HCT116 (cell line): ENCODE measurements at regions not wholly inside any gene's neighbourhood (a gene's known extent, or its start where the extent isn't known, plus 50 kb on each side); places are given as distances from the start of the nearest gene placed in this dataset.

Source experiments
- ATAC-seq: fragments of 200-7000 bp; cut with Tn5 transposase; 2 replicates; pipeline ENCODE4 v1.9.1; 2020; ENCODE audit warnings: mild to moderate bottlenecking, moderate library complexity
- BruUV-seq: library from RNA; stranded (reverse); fragments of 400-500 nt; replicated peaks from 2 replicates; lab custom pipeline; 2021; lab: Mats Ljungman, UMichigan
- CTCF ChIA-PET: fragments of 300-600 bp; sonication (Branson Sonifier 250); formaldehyde crosslinking; loops from one replicate; lab custom pipeline; 2021; ENCODE audit warnings: antibody characterized with exemption; lab: Charles Lee
- POLR2A ChIA-PET: fragments of 300-600, 350-600 bp; sonication (Branson Sonifier 250); formaldehyde crosslinking; loops from one replicate; lab custom pipeline; 2021; ENCODE audit warnings: antibody characterized with exemption; lab: Charles Lee
- RAD21 ChIA-PET, 2 experiments: fragments of 300-600 bp; sonication (Branson Sonifier 250); formaldehyde crosslinking; loops; one replicate each; lab custom pipeline; 2023; ENCODE audit warnings: low total read pairs in 2 of 2; ENCODE audit not compliant: uncharacterized antibody in 2 of 2, unreplicated experiment in 2 of 2, low non-redundant PET in 1 of 2; lab: Charles Lee
- DNase-seq: peaks from one replicate; pipeline ENCODE4 v3.0.0-alpha.2; 2010; ENCODE audit warnings: low read depth, low spot score
- H2AFZ ChIP-seq: fragments of 200-600 bp; shearing (Covaris generic), sonication (generic); 2 replicates; pipeline ENCODE4 v1.6.1; 2017; ENCODE audit warnings: low read depth, mixed run types, mixed read lengths, antibody characterized with exemption, low read length; ENCODE audit not compliant: poor library complexity, severe bottlenecking
- H3K27ac ChIP-seq: 2 replicates; pipeline ENCODE4 v1.5.1; 2012; ENCODE audit warnings: low read depth, low read length
- H3K27me3 ChIP-seq: fragments of 200-600 bp; sonication (generic); 2 replicates; pipeline ENCODE4 v1.6.1; 2016; ENCODE audit warnings: mixed run types, low read length, mixed read lengths; ENCODE audit not compliant: insufficient read depth
- H3K36me3 ChIP-seq, 2 experiments: fragments of 200-500 bp in 1 of 2; fragments of 200-600 bp in 1 of 2; sonication (Bioruptor generic) in 1 of 2; sonication (generic) in 1 of 2; 2 replicates each; pipeline versions ENCODE4 v1.5.1 to v1.6.1; 2014 to 2016; ENCODE audit warnings: low read length in 2 of 2, inconsistent platforms in 1 of 2, mixed read lengths in 1 of 2, mixed run types in 1 of 2; ENCODE audit not compliant: insufficient read depth in 2 of 2, control insufficient read depth in 1 of 2
- H3K4me1 ChIP-seq, 2 experiments: fragments of 200-600 bp in 1 of 2; sonication (generic) in 1 of 2; 2 replicates each; pipeline versions ENCODE4 v1.5.1 to v1.6.1; 2012 to 2017; ENCODE audit warnings: low read length in 2 of 2, inconsistent platforms in 1 of 2, mild to moderate bottlenecking in 1 of 2, mixed read lengths in 1 of 2, mixed run types in 1 of 2, moderate library complexity in 1 of 2; ENCODE audit not compliant: insufficient read depth in 2 of 2, control insufficient read depth in 1 of 2
- H3K4me2 ChIP-seq: fragments of 200-600 bp; sonication (generic); 2 replicates; pipeline ENCODE4 v1.6.1; 2017; ENCODE audit warnings: mixed run types, low read length, mixed read lengths
- H3K4me3 ChIP-seq, 2 experiments: fragments of 200-600 bp in 1 of 2; sonication (generic) in 1 of 2; replicated peaks in 1 of 2; 2 replicates each; pipeline ENCODE4 v1.5.1; 2011 to 2016; ENCODE audit warnings: low read length in 2 of 2, control low read depth in 1 of 2, low read depth in 1 of 2, mild to moderate bottlenecking in 1 of 2, mixed read lengths in 1 of 2, mixed run types in 1 of 2
- H3K79me2 ChIP-seq: fragments of 200-600 bp; sonication (generic); 2 replicates; pipeline ENCODE4 v1.6.1; 2017; ENCODE audit warnings: mild to moderate bottlenecking, mixed run types, low read length, moderate library complexity, mixed read lengths; ENCODE audit not compliant: insufficient read depth
- H3K9ac ChIP-seq: fragments of 200-600 bp; sonication (generic); 2 replicates; pipeline ENCODE4 v1.6.1; 2016; ENCODE audit warnings: low read length, mixed read lengths
- H3K9me2 ChIP-seq: fragments of 200-600 bp; sonication (generic), shearing (Covaris generic); 2 replicates; pipeline ENCODE4 v1.6.1; 2017; ENCODE audit warnings: mixed run types, mild to moderate bottlenecking, moderate library complexity; ENCODE audit not compliant: insufficient read depth
- H3K9me3 ChIP-seq, 2 experiments: fragments of 200-500 bp in 1 of 2; fragments of 200-600 bp in 1 of 2; sonication (Bioruptor generic) in 1 of 2; sonication (generic) in 1 of 2; 2 replicates each; pipeline ENCODE4 v1.6.1; 2014 to 2017; ENCODE audit warnings: low read length in 2 of 2, mixed read lengths in 2 of 2, inconsistent platforms in 1 of 2, low read depth in 1 of 2, mild to moderate bottlenecking in 1 of 2, mixed run types in 1 of 2, moderate library complexity in 1 of 2; ENCODE audit not compliant: control insufficient read depth in 1 of 2, insufficient read depth in 1 of 2
- H4K20me1 ChIP-seq: fragments of 200-600 bp; sonication (generic), shearing (Covaris generic); 2 replicates; pipeline ENCODE4 v1.6.1; 2017; ENCODE audit warnings: mixed run types, mild to moderate bottlenecking, moderate library complexity; ENCODE audit not compliant: insufficient read depth
- CEBPB ChIP-seq: IDR thresholded peaks from 2 replicates; pipeline ENCODE4 v1.6.1; 2012; ENCODE audit warnings: low read depth
- EGR1 ChIP-seq: IDR thresholded peaks from 2 replicates; pipeline ENCODE4 v1.6.1; 2012; ENCODE audit warnings: low read depth
- ELF1 ChIP-seq: IDR thresholded peaks from 2 replicates; pipeline ENCODE4 v1.6.1; 2012; ENCODE audit warnings: low read depth, borderline replicate concordance
- EZH2 ChIP-seq: fragments of 200-600 bp; sonication (generic); IDR thresholded peaks from 2 replicates; pipeline ENCODE4 v1.6.1; 2017; ENCODE audit warnings: antibody characterized with exemption, mixed run types
- FOSL1 ChIP-seq: IDR thresholded peaks from 2 replicates; pipeline ENCODE4 v1.6.1; 2012; ENCODE audit warnings: low read depth
- JUND ChIP-seq: IDR thresholded peaks from 2 replicates; pipeline ENCODE4 v1.6.1; 2012
- POLR2A ChIP-seq: IDR thresholded peaks from 2 replicates; pipeline ENCODE4 v1.7.0; 2011; ENCODE audit warnings: borderline replicate concordance; ENCODE audit not compliant: insufficient read depth, insufficient read length; ENCODE audit errors: extremely low read depth
- POLR2AphosphoS5 ChIP-seq: IDR thresholded peaks from 2 replicates; pipeline ENCODE4 v1.6.1; 2011; ENCODE audit warnings: mild to moderate bottlenecking, low read depth, low read length, moderate library complexity
- RAD21 ChIP-seq: IDR thresholded peaks from 2 replicates; pipeline ENCODE4 v1.6.1; 2012; ENCODE audit warnings: low read depth, mild to moderate bottlenecking
- SIN3A ChIP-seq: IDR thresholded peaks from 2 replicates; pipeline ENCODE4 v1.6.1; 2012; ENCODE audit warnings: low read depth
- SP1 ChIP-seq: IDR thresholded peaks from 2 replicates; pipeline ENCODE4 v1.6.1; 2012; ENCODE audit warnings: low read depth
- SRF ChIP-seq: IDR thresholded peaks from 2 replicates; pipeline ENCODE4 v1.6.1; 2012; ENCODE audit warnings: low read depth
- TCF7L2 ChIP-seq: IDR thresholded peaks from 2 replicates; pipeline ENCODE4 v1.7.0; 2011; ENCODE audit warnings: borderline replicate concordance, inconsistent platforms; ENCODE audit not compliant: insufficient read depth, insufficient read length; ENCODE audit errors: extremely low read depth
- ZFX ChIP-seq: fragments of 450-650 bp; IDR thresholded peaks from 2 replicates; pipeline ENCODE4 v1.6.1; 2017
- ZNF274 ChIP-seq: fragments of 200-500 bp; sonication (Bioruptor generic); IDR thresholded peaks from 2 replicates; pipeline ENCODE4 v1.6.1; 2014; ENCODE audit warnings: mild to moderate bottlenecking, low read depth, low read length, inconsistent platforms
- intact Hi-C: fragments of 100-400 bp; cut with micrococcal nuclease; formaldehyde crosslinking; loops from 2 replicates; pipeline ENCODE4 v1.10.0; 2022
- TF ChIP-seq, protein P1 (sequence below): IDR thresholded peaks from 2 replicates; pipeline ENCODE4 v1.6.1; 2012
- TF ChIP-seq, protein P2 (sequence below), 3 experiments: fragments of 200-600 bp in 1 of 3; sonication (generic) in 1 of 3; IDR thresholded peaks in 2 of 3; conservative IDR thresholded peaks in 1 of 3; 2 replicates each; pipeline ENCODE4 v1.5.1; 2012 to 2017; ENCODE audit warnings: low read depth in 2 of 3, low read length in 2 of 3, antibody characterized with exemption in 1 of 3, borderline replicate concordance in 1 of 3, control low read depth in 1 of 3, mild to moderate bottlenecking in 1 of 3, mixed read lengths in 1 of 3, mixed run types in 1 of 3, moderate library complexity in 1 of 3; ENCODE audit not compliant: insufficient read depth in 1 of 3
- TF ChIP-seq, protein P3 (sequence below): IDR thresholded peaks from 2 replicates; pipeline ENCODE4 v1.6.1; 2011; ENCODE audit warnings: mild to moderate bottlenecking, low read length, moderate library complexity; ENCODE audit not compliant: insufficient replicate concordance; ENCODE audit errors: extremely low read depth
- TF ChIP-seq, protein P4 (sequence below): IDR thresholded peaks from 2 replicates; pipeline ENCODE4 v1.6.1; 2012; ENCODE audit warnings: low read depth

DNA sequence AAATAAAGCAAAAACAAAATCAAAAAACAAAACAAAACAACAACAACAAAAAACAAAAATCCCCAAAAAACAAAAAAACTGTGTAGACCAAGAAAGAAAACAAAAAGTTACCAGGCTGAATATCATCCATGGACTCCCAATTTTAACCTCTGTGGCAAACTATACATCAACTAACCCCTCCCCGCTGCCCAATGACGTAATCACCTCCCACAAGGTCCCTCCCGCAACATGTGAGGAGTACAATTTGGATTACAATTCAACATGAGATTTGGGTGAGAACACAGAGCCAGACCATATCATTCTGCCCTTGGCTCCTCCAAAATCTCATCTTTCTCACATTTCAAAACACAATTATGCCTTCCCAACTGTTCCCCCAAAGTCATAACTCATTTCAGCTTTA lies 179.8 kb downstream of the DERA start:
- Histone ChIP-seq H3K36me3 (no peaks in the 10 kb centered on the region), H3K27me3 (no peaks in the 10 kb centered on the region), H3K4me3 (no peak overlapping the region), H3K27ac (no peak overlapping the region), H3K9me3 (no peaks in the 10 kb centered on the region)
- ChIA-PET POLR2A (no interaction called here), CTCF (no interaction called here)
- DNase-seq (no peak), ATAC-seq (no peak)
- TF ChIP-seq ZFX (no peak), RAD21 (no peak), POLR2A (no peak), TCF7L2 (no peak), EZH2 (no peak), EGR1 (no peak), SP1 (no peak), CEBPB (no peak), POLR2AphosphoS5 (no peak), ZNF274 (no peak), ELF1 (no peak), JUND (no peak), SRF (no peak), FOSL1 (no peak), SIN3A (no peak)
- TF ChIP-seq, protein P1, sequence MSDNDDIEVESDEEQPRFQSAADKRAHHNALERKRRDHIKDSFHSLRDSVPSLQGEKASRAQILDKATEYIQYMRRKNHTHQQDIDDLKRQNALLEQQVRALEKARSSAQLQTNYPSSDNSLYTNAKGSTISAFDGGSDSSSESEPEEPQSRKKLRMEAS = no peak
- TF ChIP-seq, protein P2, sequence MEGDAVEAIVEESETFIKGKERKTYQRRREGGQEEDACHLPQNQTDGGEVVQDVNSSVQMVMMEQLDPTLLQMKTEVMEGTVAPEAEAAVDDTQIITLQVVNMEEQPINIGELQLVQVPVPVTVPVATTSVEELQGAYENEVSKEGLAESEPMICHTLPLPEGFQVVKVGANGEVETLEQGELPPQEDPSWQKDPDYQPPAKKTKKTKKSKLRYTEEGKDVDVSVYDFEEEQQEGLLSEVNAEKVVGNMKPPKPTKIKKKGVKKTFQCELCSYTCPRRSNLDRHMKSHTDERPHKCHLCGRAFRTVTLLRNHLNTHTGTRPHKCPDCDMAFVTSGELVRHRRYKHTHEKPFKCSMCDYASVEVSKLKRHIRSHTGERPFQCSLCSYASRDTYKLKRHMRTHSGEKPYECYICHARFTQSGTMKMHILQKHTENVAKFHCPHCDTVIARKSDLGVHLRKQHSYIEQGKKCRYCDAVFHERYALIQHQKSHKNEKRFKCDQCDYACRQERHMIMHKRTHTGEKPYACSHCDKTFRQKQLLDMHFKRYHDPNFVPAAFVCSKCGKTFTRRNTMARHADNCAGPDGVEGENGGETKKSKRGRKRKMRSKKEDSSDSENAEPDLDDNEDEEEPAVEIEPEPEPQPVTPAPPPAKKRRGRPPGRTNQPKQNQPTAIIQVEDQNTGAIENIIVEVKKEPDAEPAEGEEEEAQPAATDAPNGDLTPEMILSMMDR (IDR thresholded peaks at IDR 0.05 in 2 of 3, conservative IDR thresholded peaks at IDR 0.05 in 1 of 3; ENCODE audit: borderline replicate concordance in 1 of 3, insufficient read depth in 1 of 3, low read depth in 2 of 3, low read length in 2 of 3) = no peak
- TF ChIP-seq, protein P3, sequence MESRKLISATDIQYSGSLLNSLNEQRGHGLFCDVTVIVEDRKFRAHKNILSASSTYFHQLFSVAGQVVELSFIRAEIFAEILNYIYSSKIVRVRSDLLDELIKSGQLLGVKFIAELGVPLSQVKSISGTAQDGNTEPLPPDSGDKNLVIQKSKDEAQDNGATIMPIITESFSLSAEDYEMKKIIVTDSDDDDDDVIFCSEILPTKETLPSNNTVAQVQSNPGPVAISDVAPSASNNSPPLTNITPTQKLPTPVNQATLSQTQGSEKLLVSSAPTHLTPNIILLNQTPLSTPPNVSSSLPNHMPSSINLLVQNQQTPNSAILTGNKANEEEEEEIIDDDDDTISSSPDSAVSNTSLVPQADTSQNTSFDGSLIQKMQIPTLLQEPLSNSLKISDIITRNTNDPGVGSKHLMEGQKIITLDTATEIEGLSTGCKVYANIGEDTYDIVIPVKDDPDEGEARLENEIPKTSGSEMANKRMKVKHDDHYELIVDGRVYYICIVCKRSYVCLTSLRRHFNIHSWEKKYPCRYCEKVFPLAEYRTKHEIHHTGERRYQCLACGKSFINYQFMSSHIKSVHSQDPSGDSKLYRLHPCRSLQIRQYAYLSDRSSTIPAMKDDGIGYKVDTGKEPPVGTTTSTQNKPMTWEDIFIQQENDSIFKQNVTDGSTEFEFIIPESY = no peak
- TF ChIP-seq, protein P4, sequence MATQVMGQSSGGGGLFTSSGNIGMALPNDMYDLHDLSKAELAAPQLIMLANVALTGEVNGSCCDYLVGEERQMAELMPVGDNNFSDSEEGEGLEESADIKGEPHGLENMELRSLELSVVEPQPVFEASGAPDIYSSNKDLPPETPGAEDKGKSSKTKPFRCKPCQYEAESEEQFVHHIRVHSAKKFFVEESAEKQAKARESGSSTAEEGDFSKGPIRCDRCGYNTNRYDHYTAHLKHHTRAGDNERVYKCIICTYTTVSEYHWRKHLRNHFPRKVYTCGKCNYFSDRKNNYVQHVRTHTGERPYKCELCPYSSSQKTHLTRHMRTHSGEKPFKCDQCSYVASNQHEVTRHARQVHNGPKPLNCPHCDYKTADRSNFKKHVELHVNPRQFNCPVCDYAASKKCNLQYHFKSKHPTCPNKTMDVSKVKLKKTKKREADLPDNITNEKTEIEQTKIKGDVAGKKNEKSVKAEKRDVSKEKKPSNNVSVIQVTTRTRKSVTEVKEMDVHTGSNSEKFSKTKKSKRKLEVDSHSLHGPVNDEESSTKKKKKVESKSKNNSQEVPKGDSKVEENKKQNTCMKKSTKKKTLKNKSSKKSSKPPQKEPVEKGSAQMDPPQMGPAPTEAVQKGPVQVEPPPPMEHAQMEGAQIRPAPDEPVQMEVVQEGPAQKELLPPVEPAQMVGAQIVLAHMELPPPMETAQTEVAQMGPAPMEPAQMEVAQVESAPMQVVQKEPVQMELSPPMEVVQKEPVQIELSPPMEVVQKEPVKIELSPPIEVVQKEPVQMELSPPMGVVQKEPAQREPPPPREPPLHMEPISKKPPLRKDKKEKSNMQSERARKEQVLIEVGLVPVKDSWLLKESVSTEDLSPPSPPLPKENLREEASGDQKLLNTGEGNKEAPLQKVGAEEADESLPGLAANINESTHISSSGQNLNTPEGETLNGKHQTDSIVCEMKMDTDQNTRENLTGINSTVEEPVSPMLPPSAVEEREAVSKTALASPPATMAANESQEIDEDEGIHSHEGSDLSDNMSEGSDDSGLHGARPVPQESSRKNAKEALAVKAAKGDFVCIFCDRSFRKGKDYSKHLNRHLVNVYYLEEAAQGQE = no peak
- TF ChIP-seq, all 23 proteins: peak for 0
- Histone ChIP-seq H3K4me2 (no peak overlapping the region), H2AFZ (no peak overlapping the region), H3K79me2 (no peaks in the 10 kb centered on the region), H4K20me1 (no peaks in the 10 kb centered on the region), H3K9ac (no peak overlapping the region), H3K4me1 (no peaks in the 10 kb centered on the region), H3K9me2 (no peaks in the 10 kb centered on the region)
- no TSS peak for BruUV-seq
- intact Hi-C loops = no loop called here
- RAD21 ChIA-PET = no interaction called here
